Epidermal melanocyte (primary cell): ENCODE measurements at regions not wholly inside any gene's neighbourhood (a gene's known extent, or its start where the extent isn't known, plus 50 kb on each side); places are given as distances from the start of the nearest gene placed in this dataset.

Source experiments
- DNase-seq: peaks from one replicate; pipeline ENCODE4 v3.0.0; 2011; ENCODE audit warnings: low spot score; ENCODE audit not compliant: insufficient read length

DNA sequence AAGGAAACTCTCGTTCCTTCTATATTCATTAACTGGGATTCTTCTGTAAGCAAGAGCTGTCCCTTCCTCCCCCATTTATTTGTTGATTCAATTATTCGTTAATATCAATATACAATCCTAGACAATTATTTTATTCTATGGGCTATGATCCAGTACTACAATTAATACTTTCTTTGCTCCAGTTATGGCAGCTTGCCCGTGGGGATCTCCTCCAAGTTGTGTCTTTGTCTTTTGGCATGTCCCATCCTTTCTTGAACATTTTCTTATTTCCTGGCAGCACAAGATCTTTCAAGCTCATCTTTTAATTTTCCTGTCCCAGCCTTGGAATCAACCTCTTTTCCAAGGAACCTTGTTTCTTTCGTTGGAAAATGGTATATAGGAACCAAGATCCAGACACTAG lies 249.3 kb downstream of the GAS1 start:
- DNase-seq = no peak

DNA sequence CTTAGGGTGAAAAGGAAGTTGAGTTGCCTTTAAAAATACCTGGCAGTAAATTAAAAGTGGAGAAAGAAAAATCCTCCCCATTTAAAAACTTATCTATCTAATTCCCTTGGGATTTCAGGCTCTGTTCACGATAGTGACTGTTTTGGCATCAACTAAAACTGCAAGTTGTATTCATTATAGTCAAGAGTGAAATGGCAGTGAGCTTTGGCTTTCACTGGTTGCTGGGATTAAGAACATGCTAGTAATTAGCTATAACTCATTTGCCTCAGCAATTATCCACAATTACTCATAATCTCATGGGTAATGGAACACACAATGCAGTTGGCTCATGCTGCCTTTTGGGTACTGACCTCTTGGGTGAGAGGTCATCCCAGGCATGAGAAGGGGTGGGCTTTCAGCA lies 250.1 kb downstream of the GAS1 start:
- DNase-seq = no peak

DNA sequence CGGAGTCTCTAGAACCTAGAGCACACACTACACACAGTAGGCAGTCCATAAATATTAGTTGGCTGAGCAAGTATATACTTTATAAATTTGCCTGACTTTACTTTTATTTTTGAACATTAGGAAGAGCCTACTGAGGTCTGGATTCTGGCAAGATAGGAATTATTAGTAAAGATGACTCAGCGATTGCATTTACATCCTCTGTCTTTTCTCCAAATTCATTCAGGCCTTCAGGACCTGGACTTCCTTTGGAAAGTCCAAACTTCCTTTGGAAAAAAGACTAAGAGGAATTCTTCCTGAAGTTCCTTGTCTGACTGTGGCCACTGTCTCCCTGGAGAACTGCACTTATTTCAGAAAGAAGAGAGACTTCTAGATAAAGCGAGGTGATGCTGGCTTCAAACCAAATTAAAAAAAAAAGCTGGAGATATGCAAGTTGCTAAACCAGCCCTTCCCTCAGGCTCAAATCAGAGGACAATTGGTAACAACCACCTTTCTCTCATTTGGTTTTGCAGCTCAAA lies 251.3 kb downstream of the GAS1 start:
- DNase-seq = no peak

DNA sequence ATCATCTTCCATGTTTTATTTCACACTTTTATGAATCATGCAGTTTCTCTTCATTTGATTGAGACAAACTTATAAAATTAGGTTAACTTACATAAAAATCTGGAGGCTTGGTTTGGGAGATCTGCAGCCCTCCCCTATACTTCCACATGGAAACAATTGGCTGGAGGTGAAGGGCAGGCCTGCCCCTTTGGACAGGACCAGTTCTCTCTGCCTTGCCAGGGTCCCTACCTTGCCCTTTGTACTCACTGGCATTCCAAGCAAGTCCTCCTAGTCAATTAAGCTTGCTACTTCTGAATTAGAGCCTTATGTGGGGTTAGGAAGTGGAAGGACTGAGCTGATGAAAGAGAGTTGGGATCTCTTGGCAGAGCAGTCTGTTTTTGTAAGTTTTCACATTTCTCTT lies 257.3 kb downstream of the GAS1 start:
- no peak for DNase-seq

DNA sequence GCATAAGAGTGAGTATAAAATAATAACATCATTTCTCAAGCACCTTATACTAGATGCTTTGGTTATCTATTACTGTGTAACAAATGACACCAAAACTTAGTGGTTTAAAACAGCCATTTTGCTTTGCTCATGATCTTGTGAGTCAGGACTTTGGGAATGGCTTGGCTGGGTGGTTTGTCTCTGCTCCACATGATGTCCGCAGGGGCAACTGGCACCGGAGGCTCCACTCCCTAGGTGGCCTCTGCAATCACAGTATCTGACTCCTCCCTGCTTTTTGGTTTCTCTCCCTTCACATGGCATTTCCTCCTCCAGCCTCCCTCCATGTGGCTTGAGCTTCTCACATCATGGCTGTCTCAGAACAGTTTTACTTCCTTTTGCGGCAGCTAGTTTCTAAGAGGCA lies 259.5 kb downstream of the GAS1 start:
- DNase-seq = no peak

DNA sequence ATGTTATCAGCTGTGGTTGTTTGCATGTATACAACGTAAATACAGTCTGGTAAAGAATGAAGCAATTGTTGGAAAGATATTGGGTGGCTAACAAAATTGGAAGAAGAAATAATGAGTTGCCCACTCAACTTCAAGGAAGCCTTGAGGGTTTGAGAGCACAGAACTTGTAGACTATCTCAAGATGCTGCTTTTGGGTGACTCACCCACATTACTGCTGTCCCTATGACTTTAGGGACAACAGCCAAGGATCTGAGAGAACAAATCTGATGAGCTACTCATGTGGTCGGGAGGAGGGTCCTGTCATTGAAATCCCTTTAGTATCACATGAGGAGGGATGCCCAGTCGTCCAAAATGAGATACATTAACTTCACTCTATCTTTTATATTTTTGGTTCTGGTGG lies 261.8 kb downstream of the GAS1 start:
- no peak for DNase-seq

DNA sequence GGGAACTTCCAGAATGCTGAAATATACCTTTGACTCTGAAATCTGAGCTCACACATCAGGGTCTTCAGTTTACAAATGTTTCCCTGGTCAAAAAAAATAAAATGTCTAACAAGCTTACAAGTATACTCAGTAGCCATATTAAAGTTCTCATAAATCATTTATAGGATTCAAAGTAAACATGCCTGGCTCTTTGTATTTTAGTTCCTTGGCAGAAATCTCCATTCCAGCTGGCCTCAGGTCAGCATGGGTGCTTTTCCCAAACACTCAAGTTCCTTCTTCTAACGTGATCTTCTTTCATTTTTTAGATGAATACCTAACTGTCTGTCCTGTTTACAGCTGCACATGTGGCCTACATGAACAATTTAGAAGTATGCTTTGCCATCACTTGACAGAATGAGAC lies 263.2 kb downstream of the GAS1 start:
- DNase-seq = no peak

DNA sequence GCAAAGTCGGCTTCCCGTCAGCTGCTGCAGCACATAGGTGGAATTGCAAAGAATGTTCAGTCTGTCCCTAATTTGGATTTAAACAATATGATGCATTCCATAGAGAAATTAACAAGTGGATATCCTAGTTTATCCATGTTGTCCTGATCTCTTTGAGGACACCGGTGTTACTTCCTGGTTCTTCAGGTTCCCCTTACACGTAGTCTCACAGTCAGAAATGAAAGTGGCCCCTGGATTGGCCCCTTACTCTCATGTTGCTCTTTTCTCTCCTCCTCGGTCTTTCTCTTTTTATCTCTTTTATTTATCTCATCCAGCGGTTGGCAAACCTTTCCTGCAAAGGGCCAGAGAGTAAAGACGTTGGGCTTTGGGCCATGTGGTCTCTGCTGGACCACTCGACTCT lies 265.1 kb downstream of the GAS1 start:
- DNase-seq = no peak

DNA sequence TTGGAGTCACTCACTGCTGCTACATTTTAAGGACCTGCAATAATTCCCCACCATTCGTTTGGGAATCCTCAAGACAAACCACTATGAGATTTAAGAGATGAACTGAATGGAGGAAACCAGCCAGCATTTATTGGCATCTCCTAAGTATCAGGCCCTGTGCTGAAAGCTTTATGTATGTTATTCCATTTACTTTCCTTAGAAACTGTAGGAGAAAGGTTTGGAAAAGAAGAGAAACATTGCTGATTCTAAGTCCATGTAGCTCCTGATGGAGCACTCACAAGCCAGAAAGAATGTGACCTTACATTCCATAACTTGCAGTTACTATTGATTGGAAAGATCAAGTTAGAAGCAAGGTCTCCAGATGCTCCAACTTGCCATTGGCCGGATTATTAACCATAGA lies 267.4 kb downstream of the GAS1 start:
- DNase-seq = no peak

DNA sequence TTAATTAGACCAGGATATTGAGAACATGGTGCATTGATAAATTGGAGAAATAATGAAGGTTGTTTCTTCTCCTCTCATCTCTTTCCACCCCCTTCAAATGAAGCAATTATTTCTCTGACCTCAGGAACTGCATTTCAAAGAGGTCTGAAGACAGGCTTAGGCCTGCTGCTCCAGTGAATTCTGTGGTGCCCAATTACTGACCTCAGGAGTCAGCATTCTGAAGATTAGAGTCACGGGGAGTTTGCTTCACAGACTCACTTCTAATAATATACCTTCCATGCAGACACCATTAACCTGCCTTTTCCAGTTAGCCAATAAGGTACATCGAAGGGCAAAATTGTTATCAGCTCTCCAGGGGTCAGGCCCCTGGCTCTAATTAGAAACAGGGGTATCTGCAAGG lies 270.9 kb downstream of the GAS1 start:
- DNase-seq = no peak

DNA sequence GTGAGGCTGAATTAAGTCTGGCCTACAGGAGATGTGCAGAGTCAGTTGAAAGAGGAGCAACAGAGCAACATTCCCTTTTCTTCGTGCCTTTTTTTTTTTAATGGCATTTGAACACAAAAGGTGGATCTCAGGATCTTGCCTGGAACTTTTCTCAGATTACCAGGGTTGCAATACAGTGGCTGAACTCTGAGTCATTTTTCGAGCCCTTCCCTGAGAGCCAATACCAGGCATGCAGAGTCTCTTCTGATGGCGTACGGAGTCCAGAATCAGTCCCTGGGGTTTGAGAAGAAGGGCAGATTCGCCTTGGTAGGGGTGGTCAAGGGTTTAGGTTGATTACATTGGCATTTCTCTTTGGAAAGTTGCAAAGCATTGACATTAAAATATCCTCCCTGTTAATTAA lies 271.5 kb downstream of the GAS1 start:
- no peak for DNase-seq

DNA sequence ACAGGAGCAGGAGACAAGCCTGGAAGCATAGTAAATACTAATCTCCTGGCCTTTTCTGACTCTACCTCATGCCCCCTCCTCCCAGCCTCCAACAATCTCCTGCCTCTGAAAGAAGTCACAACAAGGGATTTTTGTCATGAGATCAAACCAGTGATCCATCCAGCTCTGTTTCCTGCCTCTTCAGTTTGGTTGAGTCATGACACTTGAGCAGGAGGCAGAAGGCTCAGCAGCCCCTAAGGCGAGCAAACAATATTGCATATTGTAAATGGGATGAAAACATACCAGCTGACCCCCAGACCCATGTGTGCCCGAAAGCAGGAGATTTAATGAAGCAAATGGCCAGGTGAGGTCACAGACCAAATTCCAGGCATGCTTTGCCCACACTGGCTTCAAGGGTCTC lies 272.8 kb downstream of the GAS1 start:
- no peak for DNase-seq

DNA sequence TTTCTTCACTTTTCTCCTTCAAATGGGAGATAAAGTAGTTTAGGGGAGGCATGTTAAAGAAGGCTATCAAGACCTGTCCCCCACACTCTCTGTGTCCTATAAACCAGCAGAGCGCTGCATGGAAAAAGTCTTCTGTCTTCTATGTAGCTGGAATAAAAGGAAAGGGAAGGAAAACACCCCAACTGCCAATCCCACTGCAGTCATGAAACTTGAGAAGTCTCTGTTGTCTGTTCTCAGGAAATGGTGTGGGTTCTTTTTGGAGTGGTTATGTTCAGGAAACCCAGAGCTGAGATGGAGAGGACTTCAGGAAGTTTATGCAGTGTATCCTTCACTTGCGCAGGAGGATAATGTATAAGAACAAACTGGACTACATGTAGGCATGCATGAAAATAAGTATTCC lies 274.3 kb downstream of the GAS1 start:
- no peak for DNase-seq

DNA sequence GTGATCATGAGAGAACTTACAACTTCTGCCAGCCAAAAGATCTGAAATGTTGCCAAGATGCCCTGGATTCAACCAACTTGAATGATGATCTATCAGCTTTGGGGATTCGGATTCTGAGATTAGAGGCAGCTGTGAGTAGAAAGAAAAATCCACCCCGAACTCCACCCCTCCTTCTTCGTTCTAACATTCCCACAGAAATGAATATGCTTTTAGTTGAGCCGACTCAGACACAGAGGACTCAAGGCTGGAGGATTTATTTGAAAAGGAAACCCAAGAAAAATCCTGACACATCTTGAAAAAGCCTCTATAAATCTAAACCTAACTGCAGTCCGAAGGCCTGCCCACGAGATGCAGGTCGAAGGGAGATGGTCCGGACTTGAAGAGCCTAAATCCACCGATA lies 275.0 kb downstream of the GAS1 start:
- DNase-seq = no peak

DNA sequence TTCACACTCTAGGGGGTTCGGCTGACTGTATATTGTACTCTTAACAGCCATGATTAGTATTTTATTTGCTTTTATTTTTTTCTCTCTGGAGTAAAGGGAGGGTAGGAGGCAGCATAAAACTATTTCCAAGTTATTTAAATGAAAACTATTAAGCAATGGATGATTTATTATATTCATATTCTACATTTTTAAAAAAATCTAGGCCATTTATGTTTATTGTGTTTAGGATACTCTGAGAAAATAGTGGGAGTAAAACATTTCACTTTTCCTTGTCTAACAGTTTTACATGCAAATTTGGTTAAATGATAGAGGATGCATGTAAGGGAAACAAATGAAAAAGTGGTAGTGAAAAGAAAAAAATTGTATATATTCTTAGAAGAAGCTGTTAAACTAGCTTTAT lies 276.3 kb downstream of the GAS1 start:
- no peak for DNase-seq

DNA sequence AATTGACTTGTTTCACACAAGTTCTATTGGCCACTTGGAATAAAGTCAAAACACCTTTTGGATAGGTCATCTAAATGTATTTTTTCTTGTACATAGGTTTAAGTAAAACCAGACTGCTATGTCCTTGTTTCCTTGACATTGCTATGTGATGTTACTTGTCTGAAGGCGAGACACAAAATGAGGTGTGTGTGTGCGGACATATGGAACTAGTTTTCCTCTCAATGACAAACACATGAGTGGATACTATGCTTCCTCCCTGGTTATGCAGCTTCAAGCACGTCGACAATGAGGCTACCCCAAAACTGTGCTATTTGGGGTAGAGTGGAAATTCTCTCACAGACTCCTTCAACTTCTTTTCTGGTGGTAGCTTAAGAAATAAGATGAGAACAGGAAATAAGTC lies 276.8 kb downstream of the GAS1 start:
- DNase-seq = no peak

DNA sequence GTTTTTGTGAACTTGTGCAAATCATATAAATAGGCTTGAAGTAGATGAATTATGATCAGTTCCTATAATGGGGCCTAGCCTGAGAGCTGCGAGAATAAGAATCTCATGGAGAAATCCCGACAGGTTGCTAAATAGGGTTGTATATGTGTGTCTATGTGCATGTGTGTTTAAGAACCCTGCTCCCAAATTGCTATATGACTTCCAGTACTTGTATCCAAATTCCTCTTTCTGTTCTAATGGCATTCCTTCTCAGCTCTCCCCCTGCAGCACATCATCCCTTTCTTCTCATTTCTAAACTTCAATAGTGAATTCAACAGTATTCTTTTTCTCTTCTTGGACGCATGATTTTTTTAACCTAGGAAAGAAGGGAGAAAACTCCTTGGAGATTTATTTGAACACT lies 277.2 kb downstream of the GAS1 start:
- no peak for DNase-seq

DNA sequence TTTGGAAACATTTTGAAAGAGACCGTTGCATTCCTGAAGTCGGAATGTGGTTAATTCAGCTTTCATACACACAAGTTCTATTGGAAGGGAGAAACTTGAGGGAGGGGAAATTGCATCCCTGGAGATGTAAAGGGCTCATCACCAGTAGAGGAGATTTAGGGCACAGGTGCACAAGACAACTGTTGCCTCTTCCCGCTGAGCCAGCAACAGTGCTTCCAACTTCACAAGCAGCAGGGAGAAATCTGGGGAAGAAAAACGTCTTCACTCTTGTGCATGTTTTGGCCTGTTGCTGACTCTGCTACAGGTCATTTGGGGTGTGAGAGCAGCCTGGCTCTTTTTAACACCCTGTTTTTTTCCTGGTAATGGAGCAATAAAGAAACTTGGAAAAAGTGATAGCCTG lies 277.9 kb downstream of the GAS1 start:
- DNase-seq = no peak

DNA sequence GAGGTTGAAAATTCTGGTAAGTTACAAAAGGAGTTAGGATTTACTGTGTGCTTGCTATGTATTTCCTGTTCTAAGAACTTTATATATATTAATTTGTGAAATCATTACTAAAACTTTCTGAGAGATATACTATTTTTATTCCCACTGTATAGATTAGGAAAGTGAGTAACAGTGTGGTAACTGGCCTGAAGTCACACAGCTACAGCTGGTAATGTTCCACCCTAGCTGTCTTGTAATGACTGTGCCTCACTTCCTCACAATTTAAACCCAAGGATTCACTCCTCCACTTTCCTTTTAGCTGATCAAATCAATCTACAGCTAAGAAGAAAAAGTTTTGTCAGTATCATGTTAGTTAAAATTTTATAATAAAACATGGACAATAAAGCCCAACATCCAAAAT lies 278.8 kb downstream of the GAS1 start:
- no peak for DNase-seq

DNA sequence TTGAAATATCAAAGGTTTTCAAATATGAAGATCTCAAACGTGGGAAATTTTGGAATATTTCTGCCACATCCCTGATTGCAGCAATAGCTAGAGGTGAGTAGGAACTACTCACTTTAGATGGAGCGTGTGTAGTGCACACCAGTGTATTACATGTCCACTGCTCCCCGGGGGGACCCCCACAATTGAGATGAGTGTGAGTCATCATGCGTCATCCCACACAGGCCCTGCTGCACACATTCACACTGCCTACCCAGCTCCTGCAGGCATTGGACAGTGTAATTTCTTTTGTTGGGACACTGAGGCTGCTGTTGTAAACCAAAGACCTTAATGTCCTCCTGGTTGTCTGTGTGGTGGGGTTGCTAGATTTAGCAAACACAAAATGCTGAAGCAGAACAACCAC lies 280.0 kb downstream of the GAS1 start:
- DNase-seq = no peak

DNA sequence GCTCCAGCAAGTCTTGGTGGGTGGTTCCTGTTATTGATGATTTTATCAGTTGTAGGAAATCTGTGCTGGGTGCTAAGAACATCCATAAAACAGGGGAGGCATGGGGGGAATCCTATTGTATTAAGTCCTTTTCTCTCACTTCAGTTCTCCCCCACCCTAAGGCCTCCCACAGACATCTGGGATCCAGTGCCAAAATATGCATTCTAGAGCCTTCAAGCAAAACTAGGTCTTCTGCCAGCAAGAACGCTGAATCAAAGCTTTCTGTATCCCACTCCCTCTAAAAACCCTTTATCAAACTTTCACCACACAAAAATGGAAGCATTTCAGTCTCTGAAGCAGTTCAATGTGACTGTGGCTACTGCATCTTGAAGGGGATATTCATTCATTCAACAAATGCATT lies 281.9 kb downstream of the GAS1 start:
- no peak for DNase-seq

DNA sequence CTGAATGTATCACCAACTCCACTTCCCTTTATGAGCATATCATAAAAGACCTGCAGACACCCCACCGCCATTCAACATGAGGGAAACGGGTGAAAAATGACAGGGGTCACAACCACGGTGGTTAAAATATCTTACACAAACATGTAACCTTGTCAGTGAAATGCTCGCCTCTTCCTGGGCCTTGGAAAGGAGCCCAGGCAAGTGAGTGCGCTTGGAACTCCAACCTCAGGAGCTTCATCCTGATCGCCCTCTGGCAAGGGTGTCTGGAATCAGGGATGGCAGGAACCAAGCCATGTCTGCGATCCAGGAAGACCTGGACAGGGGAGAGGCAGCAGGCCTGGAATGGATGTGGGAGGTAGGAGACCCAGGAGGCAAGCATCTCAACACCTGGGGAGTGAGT lies 282.7 kb downstream of the GAS1 start:
- DNase-seq = no peak

DNA sequence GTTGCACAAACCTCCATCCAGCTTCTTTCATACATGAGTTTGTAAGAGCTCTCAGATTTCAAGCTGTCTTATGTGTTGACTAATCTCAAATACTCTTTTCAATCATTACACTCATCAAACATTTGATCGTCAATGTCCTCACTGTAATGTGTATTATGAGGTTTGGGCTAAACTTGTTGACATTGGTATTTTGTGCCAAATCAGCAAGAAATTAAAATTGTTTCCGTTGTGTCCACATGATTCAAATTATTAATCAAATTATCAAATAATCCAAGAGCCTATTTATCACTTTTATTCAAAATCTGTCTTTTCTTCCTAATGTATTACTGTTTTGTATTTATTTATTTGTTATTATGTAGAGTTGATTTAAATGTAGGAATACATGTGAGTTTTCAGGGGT lies 283.4 kb downstream of the GAS1 start:
- no peak for DNase-seq

DNA sequence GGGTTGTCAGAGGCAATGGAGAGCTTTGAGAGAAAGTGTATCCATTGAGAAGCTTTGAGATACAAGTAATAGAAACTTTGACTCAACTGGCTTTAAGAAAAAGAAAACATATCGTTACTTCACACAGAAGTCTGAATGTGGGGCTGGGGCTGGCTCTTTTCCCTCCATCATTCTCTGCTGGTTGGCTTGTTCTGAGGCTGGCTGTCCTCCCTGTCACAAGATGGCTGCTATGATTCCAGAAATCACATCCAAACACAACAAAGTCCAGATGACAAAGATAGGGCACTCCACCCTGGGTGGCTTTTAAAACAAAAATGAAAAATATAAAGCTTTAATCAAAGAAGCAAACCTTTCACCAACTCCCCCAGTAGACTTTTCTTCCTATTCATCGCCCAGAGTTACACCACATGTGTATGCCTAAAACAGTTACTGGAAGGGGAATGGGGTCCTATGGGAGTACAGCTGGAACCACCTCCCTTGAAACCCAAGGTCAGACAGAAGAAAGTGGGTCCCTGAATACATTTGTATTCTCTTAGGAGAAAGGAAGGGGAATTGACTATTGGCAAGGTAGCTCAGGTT lies 284.3 kb downstream of the GAS1 start:
- DNase-seq = no peak
